HG03457 (cell line): ENCODE measurements at regions not wholly inside any gene's neighbourhood (a gene's known extent, or its start where the extent isn't known, plus 50 kb on each side); places are given as distances from the start of the nearest gene placed in this dataset.

Experiments
- ATAC-seq: cut with Tn5 transposase; IDR thresholded peaks from one replicate; pipeline ENCODE4 v1.9.1; 2021; ENCODE audit warnings: moderate number of reproducible peaks; ENCODE audit not compliant: unreplicated experiment

- peak; percentile 85 for ATAC-seq
Measured at GRCh38 chr2:234308813-234309195, 188.1 kb downstream of the ARL4C start.

DNA sequence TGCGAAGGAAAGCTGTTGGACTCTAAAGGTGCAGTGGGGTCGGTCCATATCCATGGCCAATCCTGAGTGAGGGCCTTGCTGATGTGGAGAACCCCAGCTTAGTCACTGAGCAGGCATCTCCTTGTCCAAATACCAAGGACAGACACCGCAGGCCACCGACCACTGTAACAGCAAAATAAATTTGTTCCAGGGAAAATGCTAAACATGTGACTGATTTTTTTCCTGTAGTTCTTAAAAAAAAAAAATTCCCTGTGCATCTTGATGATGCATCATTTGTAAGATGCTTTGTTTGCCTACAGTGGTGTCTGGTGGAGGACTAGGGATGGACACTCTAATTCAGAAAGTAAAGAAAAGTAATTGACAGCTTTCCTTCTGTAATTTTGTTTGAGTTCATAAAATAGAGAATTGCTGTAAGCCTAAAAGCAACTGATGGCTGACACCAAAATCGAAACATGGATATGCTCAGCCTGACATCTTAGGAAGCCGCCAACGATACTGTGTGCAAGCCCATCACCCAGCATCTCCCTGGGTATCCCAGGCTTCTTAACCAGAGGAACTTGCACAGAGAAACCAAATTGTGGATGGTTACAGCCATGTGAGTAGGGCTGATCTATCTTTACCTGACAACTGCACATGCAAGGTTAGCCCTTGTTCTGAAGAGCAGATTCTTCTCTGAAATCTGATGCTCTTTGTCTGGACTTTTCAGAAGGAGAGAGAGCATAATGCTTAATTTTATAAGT, 188.6 kb downstream of the ARL4C start:
- ATAC-seq = no peak

GRCh38 chr2:234307322-234307961, 189.4 kb downstream of the ARL4C start:
- no peak for ATAC-seq

DNA sequence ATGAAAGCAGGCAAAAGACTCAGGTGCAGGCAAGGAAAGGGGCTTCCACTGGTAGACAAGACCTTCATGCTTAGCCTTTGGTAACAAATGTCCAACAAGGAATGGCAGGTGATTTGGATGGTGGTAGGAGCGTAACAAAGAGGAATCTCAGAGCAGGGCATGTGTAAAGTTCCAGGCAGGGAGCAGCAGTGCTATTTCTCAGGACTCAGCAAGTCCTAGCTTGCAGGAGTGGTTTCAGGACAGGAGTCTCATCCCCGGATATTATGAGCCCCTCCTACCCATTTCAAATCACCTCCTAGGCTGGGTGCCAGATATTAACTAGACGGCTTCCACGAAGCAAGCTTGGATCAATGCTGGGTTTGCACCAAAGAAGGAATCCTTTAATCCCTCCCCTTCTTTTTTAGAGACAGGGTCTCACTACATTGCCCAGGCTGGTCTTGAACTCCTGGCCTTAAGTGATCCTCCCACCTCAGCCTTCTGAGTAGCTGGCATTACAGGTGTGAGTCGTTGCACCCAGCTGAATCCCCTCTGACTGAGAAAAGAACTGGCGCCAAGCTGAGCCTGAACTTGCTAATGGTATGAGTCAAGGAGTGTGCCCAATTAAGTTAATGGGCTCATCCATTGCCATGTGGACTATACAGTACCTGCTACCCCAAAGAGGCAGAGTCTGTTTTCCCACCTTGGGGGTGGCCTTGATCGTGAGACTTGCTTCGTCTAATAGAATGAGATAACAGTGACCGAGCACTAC, 190.3 kb downstream of the ARL4C start:
- no peak for ATAC-seq

GRCh38 chr2:234305846-234306245, 191.0 kb downstream of the ARL4C start:
- ATAC-seq = no peak

- ATAC-seq = no peak
Measured at GRCh38 chr2:234304950-234305349, 191.9 kb downstream of the ARL4C start.

DNA sequence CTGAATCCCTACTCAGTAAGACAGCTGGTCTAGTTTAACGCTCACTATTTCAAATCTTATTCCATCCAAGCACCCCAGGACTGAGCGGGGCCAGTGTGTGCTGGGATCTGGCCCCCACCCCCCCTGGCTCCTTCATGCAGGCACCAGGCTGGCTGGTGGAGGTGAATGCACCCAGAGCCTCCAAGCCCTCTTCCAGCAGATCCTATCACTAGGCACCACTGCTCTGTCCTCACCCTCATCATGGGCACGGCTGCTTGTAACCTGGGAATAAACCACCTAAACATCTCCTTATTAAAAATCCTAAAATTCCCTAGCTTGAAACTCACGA, 194.3 kb downstream of the ARL4C start:
- ATAC-seq = no peak

DNA sequence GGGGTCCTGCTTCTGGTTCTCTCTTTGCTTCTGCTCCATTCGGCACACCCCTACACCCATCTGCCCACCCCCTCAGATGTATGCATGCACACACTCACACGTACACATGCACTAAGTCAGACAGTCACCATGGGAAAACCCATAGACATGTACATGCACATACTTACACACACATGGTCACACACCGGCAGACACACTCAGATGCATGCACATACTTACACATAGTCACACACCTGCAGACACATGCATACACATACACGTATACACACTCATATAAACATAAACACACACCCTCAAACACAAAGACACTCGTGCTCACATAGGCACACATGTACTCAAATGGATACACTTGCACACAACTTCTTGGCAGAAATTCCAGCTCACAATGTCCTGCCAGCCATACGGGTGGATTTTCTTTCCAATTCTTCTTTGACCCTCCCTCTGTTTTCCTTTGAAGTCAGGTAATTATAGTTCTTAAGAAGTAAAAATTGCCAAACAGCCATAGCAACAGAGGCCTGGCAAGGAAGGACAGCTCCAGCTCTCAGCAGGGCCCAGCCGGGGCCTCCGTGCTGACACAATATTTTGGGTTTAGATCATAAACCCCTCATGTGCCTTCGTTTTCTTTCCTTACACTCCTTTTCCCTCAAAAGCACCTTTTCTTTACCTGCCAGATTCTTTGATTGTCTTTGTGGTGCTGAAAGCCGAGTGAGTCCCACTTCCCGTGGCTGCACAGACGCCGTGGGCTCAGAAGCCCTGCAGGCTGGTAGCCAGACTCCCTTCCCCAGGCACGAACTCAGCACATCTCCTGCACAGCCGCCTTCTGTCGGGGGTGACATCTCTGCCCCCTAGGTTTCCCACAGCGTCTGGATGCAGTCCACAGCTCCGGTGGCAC, 195.7 kb downstream of the ARL4C start:
- no peak for ATAC-seq

DNA sequence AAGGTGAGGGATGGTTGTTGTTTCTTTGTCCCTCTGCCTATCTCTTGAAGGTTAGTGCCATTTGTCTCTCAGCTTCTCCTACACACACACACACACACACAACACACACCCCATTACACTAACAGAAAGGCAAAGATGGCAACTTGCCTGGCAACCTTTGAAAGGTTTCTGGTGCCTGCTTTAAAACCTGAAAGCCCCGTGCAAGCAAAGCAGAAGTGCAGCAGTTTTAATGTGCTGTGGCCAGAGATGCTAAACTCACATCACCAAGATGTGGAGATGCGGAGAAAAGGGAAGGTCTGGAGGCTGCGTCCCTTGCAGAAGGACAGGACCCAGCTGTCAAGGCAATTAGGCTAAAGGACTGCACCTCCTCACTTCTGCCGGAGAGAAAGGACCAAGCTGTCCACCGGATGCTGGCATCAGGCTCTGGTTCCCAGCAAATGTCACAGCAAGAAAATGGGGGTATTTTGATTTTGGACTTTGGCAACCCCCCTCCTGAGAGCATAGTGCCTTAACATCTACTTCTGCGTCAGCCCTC, 196.4 kb downstream of the ARL4C start:
- ATAC-seq = no peak

- no peak for ATAC-seq
Measured at GRCh38 chr2:234298918-234299317, 198.0 kb downstream of the ARL4C start.

- ATAC-seq = no peak
Measured at GRCh38 chr2:234296991-234297390, 199.9 kb downstream of the ARL4C start.

DNA sequence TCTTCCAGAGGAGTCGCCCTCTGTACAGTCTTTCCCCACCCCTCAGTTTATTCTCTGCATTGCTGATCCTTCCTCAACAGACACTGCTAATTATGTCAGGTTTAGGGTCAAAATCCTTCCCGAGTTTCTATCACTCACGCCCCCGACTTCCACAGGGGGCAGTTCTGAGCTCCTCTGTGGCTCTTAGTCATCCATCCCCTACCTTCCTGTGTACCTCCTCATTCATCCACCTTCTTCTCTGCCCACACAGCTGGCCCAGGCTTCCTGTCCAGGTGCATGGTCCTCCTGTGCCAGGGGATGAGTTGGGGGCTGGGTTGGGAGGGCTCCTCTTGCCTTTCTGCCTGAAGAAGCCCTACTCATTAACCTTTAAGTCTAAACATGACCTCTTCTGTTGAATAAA, 202.9 kb downstream of the ARL4C start:
- ATAC-seq = no peak

DNA sequence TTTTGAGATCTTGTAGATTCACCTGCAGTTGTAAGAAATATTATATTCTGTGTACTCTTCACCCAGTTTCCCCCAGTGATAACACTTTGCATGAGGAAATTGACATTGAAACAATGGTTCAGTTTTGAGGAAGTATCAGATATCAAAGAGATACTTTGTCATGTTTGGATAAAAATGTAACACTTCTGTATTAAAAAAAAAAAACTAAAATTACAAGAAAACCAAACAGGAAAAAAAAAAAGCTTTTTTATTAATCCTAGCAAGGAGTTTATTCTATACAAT, 204.0 kb downstream of the ARL4C start:
- ATAC-seq = no peak

GRCh38 chr2:234292205-234292961, 204.5 kb downstream of the ARL4C start:
- peak; percentile 46 for ATAC-seq

GRCh38 chr2:234291765-234292204, 205.1 kb downstream of the ARL4C start:
- peak; percentile 13 for ATAC-seq

- peak; percentile 50 for ATAC-seq
Measured at GRCh38 chr2:234290671-234291070, 206.2 kb downstream of the ARL4C start.

DNA sequence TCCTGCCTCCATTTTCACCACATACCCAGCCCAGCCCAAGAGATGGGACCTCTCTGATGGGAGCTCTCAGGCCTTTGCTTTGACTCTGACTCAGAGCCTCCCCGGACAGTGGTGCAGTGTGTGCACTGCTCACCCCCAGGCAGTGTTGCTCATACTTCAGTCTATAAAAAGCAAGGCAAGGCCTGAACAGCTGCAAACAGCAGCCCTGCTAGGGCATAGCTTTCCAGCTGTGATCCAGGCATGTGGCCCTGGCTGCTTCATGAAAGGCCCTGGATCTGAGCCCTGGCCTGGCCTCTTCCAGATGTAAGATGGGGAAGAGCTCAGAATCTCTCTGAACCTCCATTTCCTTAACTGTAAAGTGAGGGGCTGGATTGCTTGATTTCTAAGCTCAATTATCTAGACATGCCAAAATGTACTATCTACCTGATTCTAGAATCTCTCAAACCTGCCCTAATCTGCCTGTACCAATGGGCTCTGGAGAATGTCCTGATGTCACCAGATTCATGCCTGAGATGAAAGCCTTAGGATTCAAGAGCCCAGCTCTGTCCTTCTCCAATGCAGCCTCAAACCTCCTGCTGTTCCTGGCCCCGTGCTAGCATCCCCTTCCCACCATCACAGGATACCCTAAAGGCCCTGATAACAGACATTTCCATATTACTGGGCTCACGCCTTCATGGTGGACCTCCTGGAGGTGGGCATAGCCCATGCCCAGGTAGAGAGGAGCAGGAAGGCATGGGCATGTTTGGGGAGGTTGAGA, 206.9 kb downstream of the ARL4C start:
- no peak for ATAC-seq

DNA sequence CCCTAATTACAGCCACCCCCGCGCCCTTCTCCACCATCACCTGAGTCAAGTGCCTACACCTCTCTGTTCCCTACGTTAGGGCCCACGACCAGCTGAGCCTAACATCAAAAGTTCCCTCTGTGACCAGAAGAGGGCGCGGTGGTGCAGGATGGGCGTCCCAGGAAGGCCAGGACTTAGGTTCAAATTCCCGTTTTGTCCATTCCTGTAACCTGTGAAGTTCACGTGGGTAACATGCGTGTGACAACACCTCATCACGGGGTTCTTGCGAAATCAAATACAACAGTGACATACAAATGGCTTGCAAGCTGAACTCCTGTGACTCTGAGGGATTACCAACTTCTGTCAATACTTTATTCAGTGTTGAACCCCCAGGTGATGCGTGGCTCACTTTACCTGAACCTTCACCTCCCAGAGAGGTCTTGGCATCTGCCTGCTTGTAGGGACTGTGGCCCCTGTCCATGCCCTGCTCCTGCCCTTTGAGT, 207.9 kb downstream of the ARL4C start:
- no peak for ATAC-seq

GRCh38 chr2:234287650-234288049, 209.2 kb downstream of the ARL4C start:
- ATAC-seq = no peak
